ENCODE measurements at regions not wholly inside any gene's neighbourhood (a gene's known extent, or its start where the extent isn't known, plus 50 kb on each side); places are given as distances from the start of the nearest gene placed in this dataset.

DNA sequence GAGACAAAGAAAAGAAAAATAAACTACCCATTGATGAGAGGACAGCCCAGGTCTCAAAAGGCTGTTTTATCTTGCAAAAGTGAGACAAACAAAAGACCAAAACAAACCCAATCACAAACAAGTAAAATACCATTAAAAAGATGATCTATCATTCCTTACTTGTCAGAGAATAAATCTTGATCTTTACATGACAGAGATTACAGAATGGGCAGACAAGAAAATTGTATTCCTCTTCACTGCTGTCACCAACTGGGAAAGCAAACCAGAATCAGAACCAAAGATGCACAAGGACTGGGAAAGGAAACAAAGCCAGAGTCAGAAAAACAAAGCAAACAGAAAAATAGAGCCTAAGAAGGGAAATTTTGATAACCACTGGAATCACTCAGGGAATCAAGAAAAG lies 444.0 kb upstream of the PDE3A start:
- no peak for TF ChIP-seq SP1 (IDR thresholded peaks at IDR 0.05)
- TF ChIP-seq NFRKB (IDR thresholded peaks at IDR 0.05) = no peak
- no peak for TF ChIP-seq FOXK2 (IDR thresholded peaks at IDR 0.05)
- no peak for TF ChIP-seq HDGF (IDR thresholded peaks at IDR 0.05; ENCODE audit: borderline replicate concordance)
- no peak for TF ChIP-seq ELF4 (IDR thresholded peaks at IDR 0.05)
- TF ChIP-seq BHLHE40 (IDR thresholded peaks at IDR 0.05; ENCODE audit: borderline replicate concordance) = no peak
- TF ChIP-seq PKNOX1 (IDR thresholded peaks at IDR 0.05) = no peak
- TF ChIP-seq ZNF384 (IDR thresholded peaks at IDR 0.05) = no peak
- TF ChIP-seq FOXM1 (IDR thresholded peaks at IDR 0.05; ENCODE audit: borderline replicate concordance) = no peak
- no peak for TF ChIP-seq CTBP1 (IDR thresholded peaks at IDR 0.05; ENCODE audit: borderline replicate concordance)

Data from HEK293T (cell line).